Omental fat pad (tissue), 3 donors: ENCODE measurements at regions not wholly inside any gene's neighbourhood (a gene's known extent, or its start where the extent isn't known, plus 50 kb on each side); places are given as distances from the start of the nearest gene placed in this dataset.
A peak's percentile ranks its signal among the peaks of the same experiment; 100 is the strongest.

Source experiments
- ATAC-seq: fragments of 150-250 bp; one replicate; pipeline ENCODE4 v1.9.1; 2016; ENCODE audit warnings: mild to moderate bottlenecking, moderate library complexity; ENCODE audit not compliant: low FRiP score
- DNase-seq: peaks from one replicate; pipeline ENCODE4 v3.0.0-alpha.2; 2019; ENCODE audit warnings: low spot score
- TF ChIP-seq, protein P1 (sequence below), 3 donors: fragments of 450-650 bp; IDR thresholded peaks; one replicate each; pipeline ENCODE4 v1.5.1; 2016 to 2017; ENCODE audit warnings: antibody characterized with exemption in 3 of 3, mild to moderate bottlenecking in 3 of 3, moderate library complexity in 2 of 3

DNA sequence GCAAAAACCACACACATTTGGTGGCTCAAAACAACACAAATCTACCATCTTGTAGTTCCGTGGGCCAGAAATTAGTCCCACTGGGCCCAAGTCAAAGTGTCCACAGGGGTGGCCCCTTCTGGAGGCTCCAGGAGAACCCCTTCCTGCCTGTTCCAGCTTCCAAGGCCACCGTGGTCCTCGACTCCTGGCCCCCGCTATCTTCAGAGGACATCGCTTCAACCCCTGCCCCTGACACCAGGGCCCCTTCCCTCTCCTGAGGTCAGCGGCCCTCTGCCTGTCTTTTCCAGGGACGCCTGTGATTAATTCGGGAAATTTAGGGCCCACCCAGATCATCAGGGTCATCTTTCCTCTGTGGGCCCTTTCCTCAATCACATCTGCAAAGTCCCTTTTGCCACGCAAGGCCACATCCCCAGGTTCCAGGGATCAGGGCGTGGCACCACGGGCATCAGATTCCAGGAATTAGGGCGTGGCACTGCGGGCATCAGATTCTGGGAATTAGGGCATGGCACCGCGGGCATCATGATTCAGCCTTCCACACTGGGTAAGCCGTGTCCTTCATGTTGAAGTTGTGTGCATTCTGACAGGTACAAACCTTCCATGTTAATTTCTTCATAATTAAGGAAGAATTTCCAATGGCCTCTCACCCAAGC lies 59.9 kb upstream of the SMOC2 start:
- ATAC-seq (no peak), DNase-seq (no peak)
- TF ChIP-seq, protein P1, sequence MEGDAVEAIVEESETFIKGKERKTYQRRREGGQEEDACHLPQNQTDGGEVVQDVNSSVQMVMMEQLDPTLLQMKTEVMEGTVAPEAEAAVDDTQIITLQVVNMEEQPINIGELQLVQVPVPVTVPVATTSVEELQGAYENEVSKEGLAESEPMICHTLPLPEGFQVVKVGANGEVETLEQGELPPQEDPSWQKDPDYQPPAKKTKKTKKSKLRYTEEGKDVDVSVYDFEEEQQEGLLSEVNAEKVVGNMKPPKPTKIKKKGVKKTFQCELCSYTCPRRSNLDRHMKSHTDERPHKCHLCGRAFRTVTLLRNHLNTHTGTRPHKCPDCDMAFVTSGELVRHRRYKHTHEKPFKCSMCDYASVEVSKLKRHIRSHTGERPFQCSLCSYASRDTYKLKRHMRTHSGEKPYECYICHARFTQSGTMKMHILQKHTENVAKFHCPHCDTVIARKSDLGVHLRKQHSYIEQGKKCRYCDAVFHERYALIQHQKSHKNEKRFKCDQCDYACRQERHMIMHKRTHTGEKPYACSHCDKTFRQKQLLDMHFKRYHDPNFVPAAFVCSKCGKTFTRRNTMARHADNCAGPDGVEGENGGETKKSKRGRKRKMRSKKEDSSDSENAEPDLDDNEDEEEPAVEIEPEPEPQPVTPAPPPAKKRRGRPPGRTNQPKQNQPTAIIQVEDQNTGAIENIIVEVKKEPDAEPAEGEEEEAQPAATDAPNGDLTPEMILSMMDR (IDR thresholded peaks at IDR 0.05): no peak

DNA sequence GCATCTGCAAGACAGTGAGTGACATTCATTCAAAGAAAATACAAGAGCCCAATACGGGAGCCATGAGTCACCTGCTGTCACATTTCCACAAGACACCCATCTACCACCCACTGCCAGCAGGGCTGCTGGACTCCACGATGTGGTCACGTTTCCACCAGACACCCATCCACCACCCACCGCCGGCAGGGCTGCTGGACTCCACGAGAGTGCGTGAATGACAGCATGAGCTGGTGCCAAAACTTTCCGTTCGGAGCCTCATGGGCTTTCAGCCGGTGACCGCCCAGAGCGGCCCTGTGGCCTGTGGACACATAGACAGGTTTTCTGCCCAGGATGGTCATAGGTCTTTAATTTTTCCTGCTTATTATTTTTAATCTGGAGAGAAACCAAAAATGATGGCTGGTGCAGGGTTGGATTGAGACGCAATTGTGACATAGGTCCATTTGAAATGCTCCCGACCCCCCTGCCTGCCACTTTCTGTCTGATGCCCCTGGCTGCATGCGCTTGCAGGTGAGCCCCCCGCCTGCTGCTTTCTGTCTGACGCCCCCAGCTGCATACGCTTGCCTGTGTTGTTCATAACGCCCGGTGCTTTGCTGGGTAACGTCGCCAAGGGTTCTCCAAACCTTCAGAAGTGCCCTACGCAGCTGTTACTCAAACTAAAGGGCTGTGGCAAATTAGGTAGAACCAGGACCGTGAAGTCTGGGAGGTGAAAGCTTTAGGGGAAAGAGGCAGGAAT lies 59.1 kb upstream of the SMOC2 start:
- no peak for ATAC-seq

GRCh38 chr6:168383062-168383854 lies 57.7 kb upstream of the SMOC2 start:
- DNase-seq: no peak
- no peak for ATAC-seq
- TF ChIP-seq, protein P1 (IDR thresholded peaks at IDR 0.05): no peak

More for the DNA sequence above, 59.1 kb upstream of the SMOC2 start:
- TF ChIP-seq, protein P1 (IDR thresholded peaks at IDR 0.05): no peak
- no peak for DNase-seq

- DNase-seq (no peak), ATAC-seq (peak; percentile 76)
- TF ChIP-seq, protein P1 (IDR thresholded peaks at IDR 0.05): no peak
These were observed 56.6 kb upstream of the SMOC2 start for GRCh38 chr6:168384045-168385036.

DNA sequence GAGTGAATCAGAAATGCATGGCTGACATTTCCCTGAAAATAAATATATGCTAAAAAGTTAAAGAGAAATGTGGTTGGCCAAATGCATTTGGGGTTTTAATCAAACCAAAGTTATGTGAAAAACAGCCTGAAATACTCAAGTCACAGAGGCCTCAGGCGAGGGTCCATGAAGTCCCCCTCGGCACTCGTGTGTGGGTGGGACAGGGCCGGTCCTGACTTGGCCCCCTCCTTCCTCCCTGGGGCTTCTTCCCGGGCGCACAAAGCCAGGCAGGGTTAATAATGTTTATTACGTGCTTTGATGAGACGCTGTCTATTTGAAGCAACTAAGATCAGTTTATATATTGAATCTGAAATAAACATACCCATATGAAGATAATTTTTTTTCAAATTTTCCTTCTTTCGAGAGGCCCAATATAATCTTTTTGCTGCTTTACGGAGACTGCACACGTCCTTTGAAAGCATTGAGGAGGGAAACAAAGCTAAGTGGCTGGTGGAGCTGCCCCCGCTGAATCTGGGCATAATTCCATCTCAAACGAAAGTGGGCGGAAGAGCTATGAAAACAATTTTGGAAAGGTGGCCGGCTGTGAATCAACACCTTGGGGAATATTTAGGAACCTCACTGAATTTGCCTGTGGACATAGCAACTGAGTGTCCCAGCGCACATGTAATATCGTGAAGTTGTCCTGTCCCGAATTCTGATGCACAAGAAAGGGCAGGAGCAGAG lies 55.8 kb upstream of the SMOC2 start:
- TF ChIP-seq, protein P1 (IDR thresholded peaks at IDR 0.05): no peak
- ATAC-seq (peak; percentile 44), DNase-seq (no peak)
